ENCODE measurements at regions not wholly inside any gene's neighbourhood (a gene's known extent, or its start where the extent isn't known, plus 50 kb on each side); places are given as distances from the start of the nearest gene placed in this dataset.

GRCh38 chr12:89140602-89141238 is 211.6 kb downstream of the DUSP6 start:
- DNase-seq (ENCODE audit: low read depth), result peak; percentile 74
- TF ChIP-seq CTCF (IDR thresholded peaks at IDR 0.05; ENCODE audit: insufficient read depth, low read length), result no peak

GRCh38 chr12:89140141-89140540 is 212.2 kb downstream of the DUSP6 start:
- no peak for TF ChIP-seq CTCF (IDR thresholded peaks at IDR 0.05; ENCODE audit: insufficient read depth, low read length)
- no peak overlapping the region for H3K4me3 ChIP-seq (ENCODE audit: low read depth, low read length)
- DNase-seq (ENCODE audit: low read depth), result no peak

More at GRCh38 chr12:89140602-89141238, 211.6 kb downstream of the DUSP6 start:
- H3K4me3 ChIP-seq (ENCODE audit: low read depth, low read length), result no peak overlapping the region

- no peak for DNase-seq (ENCODE audit: low read depth)
- TF ChIP-seq CTCF (IDR thresholded peaks at IDR 0.05; ENCODE audit: insufficient read depth, low read length), result no peak
Measured at GRCh38 chr12:89139390-89139789, 212.9 kb downstream of the DUSP6 start.

GRCh38 chr12:89138048-89138852 is 214.1 kb downstream of the DUSP6 start:
- peak; percentile 22 for DNase-seq (ENCODE audit: low read depth)
- no peak for TF ChIP-seq CTCF (IDR thresholded peaks at IDR 0.05; ENCODE audit: insufficient read depth, low read length)
- no peak overlapping the region for H3K4me3 ChIP-seq (ENCODE audit: low read depth, low read length)

More at GRCh38 chr12:89139390-89139789, 212.9 kb downstream of the DUSP6 start:
- no peak overlapping the region for H3K4me3 ChIP-seq (ENCODE audit: low read depth, low read length)

GRCh38 chr12:89135976-89136634 is 216.2 kb downstream of the DUSP6 start:
- TF ChIP-seq CTCF (IDR thresholded peaks at IDR 0.05; ENCODE audit: insufficient read depth, low read length), result no peak
- H3K4me3 ChIP-seq (ENCODE audit: low read depth, low read length), result no peak overlapping the region
- DNase-seq (ENCODE audit: low read depth), result peak; percentile 76

- peak; percentile 67 for DNase-seq (ENCODE audit: low read depth)
- TF ChIP-seq CTCF (IDR thresholded peaks at IDR 0.05; ENCODE audit: insufficient read depth, low read length), result no peak
Measured at GRCh38 chr12:89134213-89134770, 218.0 kb downstream of the DUSP6 start.

More at GRCh38 chr12:89134213-89134770, 218.0 kb downstream of the DUSP6 start:
- H3K4me3 ChIP-seq (ENCODE audit: low read depth, low read length), result no peak overlapping the region
